ENCODE measurements at regions not wholly inside any gene's neighbourhood (a gene's known extent, or its start where the extent isn't known, plus 50 kb on each side); places are given as distances from the start of the nearest gene placed in this dataset.

- no peak for DNase-seq (ENCODE audit: low spot score)
Measured at GRCh38 chr20:10724449-10725173, 50.8 kb upstream of the JAG1 start.

DNA sequence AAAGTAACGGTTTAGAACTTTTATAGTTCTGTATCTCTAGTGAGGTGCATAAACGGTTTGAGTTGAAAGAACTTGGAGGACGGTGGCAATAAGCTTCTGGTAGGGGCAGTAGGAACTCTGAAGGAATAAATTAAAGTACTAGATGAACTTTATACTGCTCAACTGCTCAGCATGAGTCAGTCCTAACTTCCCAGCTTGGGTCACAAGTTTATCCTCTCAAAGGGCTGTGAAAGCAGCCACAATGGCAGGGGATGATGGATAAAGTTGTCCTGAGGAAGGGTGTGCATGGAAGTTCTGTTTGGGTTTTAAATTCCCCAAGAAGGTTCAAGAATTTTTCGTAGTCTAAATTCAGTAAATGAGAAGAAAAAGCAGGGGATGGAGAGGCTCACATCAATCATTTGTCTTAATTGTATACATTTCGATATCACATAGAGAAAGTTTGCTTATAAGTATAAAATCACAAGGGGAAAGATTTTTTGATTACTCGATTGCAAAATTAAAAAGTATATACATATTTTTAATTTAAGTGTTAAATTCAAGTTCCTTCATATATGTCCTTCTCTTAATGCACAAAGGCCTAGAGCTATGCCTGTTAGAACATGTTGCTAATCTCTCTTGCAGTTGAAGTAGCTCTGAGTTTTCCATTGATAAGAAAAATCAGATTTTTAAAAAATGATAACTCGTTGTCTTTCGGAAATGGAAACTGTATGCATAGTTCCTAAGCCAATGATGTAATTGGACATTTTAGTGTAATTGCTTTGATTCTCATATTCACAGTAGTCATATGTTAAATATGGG lies 55.3 kb upstream of the JAG1 start:
- no peak for DNase-seq (ENCODE audit: low spot score)

DNA sequence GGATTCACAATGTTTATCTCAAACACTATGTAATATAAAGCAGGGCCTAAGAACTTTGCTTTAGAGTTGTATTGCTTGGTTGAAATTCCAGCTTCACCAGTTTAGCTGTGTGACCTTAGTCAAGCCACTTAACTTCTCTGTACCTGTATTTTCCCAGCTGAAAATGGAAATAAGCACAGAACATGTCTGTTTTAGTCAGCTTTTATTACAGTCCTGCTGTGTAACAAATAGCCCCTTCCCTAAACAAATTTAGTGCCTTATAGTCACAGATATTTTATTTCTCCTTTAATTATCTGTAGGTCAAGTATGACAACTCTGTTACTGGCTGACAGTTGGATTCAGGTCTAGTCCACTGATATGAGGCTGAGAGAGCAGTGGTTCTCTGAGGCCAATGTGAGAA lies 56.0 kb upstream of the JAG1 start:
- no peak for DNase-seq (ENCODE audit: low spot score)

GRCh38 chr20:10730629-10731183 lies 56.9 kb upstream of the JAG1 start:
- no peak for DNase-seq (ENCODE audit: low spot score)

- DNase-seq (ENCODE audit: low spot score) = no peak
Measured at GRCh38 chr20:10731190-10731965, 57.6 kb upstream of the JAG1 start.

- DNase-seq (ENCODE audit: low spot score) = no peak
Measured at GRCh38 chr20:10733122-10733521, 59.3 kb upstream of the JAG1 start.

DNA sequence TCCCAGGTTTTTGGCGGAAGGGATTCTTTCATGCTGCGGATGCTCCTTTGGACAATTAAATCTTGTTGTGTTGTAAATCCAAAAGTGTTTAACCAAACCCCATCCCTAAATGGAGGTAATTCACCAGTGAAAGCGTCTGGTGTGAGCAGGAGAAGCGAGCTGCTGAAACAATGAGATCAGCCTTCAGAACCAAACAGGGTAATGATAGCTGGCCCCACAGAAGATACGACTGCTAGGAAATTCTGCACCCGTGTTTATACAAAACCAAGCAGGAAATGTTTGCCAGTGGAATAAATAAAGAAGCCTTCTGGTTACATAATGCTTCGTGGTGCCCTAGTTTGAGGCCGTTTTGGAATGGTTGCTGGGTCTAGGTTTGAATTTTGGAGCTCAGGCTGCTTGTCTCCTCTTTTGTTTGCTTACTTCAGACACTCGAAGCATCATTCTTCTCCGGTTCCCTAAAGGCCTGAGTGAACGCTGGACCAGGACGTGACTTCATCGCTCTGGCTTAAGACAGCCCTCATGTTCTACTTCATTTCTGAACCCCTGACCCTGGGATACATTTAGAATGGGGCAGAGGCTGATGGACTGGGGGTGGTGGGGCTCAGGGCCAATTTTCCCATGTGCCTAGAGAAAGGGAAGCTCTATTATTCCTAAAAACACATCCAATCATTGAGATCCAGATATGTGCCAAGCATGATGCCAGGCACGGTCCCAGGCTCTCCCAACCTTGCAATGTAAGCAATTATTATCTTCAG lies 61.6 kb upstream of the JAG1 start:
- no peak for DNase-seq (ENCODE audit: low spot score)

DNA sequence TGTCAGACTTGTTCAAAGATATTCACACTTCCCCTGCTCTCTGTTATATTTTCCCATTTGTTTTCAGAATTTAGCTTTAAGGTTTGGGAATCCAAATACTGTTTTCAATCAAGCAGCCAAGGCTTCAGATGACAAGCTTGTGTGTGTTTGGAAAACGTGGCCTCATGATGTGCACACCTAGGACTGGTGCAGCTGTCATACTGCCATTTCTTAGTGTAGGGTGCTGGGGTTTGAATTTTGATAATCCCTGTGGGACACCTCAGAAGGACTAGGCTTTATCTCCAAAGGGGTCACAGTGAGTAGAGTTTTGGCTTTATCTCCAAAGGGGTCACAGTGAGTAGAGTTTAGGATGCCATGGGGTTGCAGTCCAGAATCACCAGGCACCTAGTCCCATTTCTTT lies 65.3 kb upstream of the JAG1 start:
- DNase-seq (ENCODE audit: low spot score) = no peak

DNA sequence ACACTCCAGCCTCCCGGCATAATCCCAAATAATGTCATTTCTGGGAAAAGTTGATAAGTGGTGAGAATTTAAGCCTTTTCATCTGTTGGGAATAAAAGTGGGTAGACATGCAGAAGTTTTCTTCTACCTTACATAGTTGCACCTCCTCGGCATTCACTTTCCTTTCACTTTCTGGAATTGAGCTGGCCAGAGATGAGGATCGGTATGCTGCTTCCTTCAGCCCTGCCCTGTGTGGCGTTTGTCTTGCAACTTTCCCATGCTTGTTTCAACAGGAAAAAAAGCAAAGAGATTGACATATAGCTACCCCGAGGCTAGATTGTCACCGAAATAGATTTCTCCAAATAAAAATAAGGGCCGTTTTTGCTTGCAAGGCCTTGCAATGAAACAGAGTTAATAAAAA lies 65.8 kb upstream of the JAG1 start:
- no peak for DNase-seq (ENCODE audit: low spot score)

GRCh38 chr20:10741060-10741459 lies 67.3 kb upstream of the JAG1 start:
- no peak for DNase-seq (ENCODE audit: low spot score)

- DNase-seq (ENCODE audit: low spot score) = no peak
Measured at GRCh38 chr20:10745790-10746189, 72.0 kb upstream of the JAG1 start.

GRCh38 chr20:10747019-10747418 lies 73.2 kb upstream of the JAG1 start:
- DNase-seq (ENCODE audit: low spot score) = no peak

GRCh38 chr20:10749084-10749483 lies 75.3 kb upstream of the JAG1 start:
- no peak for DNase-seq (ENCODE audit: low spot score)

- no peak for DNase-seq (ENCODE audit: low spot score)
Measured at GRCh38 chr20:10752206-10752605, 78.4 kb upstream of the JAG1 start.

GRCh38 chr20:10754824-10755223 lies 81.0 kb upstream of the JAG1 start:
- no peak for DNase-seq (ENCODE audit: low spot score)

GRCh38 chr20:10758446-10758845 lies 84.6 kb upstream of the JAG1 start:
- DNase-seq (ENCODE audit: low spot score) = no peak

DNA sequence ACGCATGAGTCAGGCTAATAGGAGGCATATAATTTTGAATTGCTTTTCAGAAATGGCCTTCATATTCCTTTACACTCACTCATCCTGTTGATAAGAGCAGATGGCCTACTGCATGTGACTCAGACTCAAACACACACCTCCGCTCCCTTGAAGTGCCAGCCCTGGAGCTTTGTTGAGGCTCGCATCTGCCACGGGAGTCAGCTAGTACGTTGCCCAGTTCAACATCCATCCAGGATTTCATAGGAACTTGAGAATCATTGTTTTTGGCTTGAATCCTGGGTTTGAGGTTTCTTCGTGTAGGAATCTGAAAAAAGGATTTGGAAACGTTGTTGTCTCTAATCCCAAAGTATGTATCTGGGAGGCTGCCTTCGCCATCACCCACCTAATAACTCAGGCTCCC lies 87.4 kb upstream of the JAG1 start:
- no peak for DNase-seq (ENCODE audit: low spot score)

- DNase-seq (ENCODE audit: low spot score) = no peak
Measured at GRCh38 chr20:10761786-10762185, 88.0 kb upstream of the JAG1 start.

- no peak for DNase-seq (ENCODE audit: low spot score)
Measured at GRCh38 chr20:10762216-10762615, 88.4 kb upstream of the JAG1 start.

DNA sequence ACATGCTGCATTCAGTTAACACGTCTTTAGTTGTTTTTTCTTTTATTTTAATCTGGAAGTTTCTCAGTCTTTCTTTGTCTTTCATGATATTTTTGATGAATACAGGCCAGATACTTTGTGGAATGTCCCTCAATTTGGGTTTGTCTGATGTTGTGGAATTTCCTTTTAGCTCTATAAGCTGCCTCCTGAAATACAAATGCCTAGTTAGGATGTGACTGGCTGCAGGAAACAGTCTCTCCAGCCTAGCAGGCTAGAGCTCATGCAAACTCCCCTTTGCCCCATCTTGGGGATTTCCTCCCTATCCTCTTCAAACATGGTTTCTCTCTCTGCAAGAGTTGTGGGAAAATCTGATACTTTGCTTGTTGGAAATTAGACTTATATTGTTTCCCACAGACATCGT lies 89.3 kb upstream of the JAG1 start:
- DNase-seq (ENCODE audit: low spot score) = no peak

- DNase-seq (ENCODE audit: low spot score) = no peak
Measured at GRCh38 chr20:10769700-10770099, 95.9 kb upstream of the JAG1 start.

- DNase-seq (ENCODE audit: low spot score) = no peak
Measured at GRCh38 chr20:10770753-10771152, 97.0 kb upstream of the JAG1 start.
